ENCODE measurements at regions not wholly inside any gene's neighbourhood (a gene's known extent, or its start where the extent isn't known, plus 50 kb on each side); places are given as distances from the start of the nearest gene placed in this dataset.

GRCh38 chr10:83199374-83199773 lies 939.9 kb upstream of the GHITM start:
- POLR2A ChIA-PET, result no interaction called here
- CTCF ChIA-PET, result no interaction called here
- intact Hi-C loops (cut with micrococcal nuclease) (no loop called here), dilution Hi-C loops (cut with MboI; ENCODE audit: extremely low pct_ligation_motif_present, low sequenced_read_pairs) (no loop called here)
- no peak overlapping the region for H3K4me3 ChIP-seq (replicated peaks in 1 of 3; ENCODE audit: insufficient read depth in 1 of 3, low read depth in 1 of 3, low read length in 3 of 3)
- DNase-seq (ENCODE audit: low read depth, low spot score) (no peak), FAIRE-seq (no peak)
- no peaks in the 10 kb centered on the region for H3K79me2 ChIP-seq (ENCODE audit: control insufficient read depth, insufficient read depth, low read length)
- H3K27ac ChIP-seq (ENCODE audit: insufficient read depth, low read depth, low read length), result no peak overlapping the region
- no peak for TF ChIP-seq CTCF (IDR thresholded peaks at IDR 0.05; ENCODE audit: extremely low read depth in 1 of 2, insufficient read depth in 1 of 2, low read depth in 1 of 2, low read length in 2 of 2)
- no peak for TF ChIP-seq GATA2 (IDR thresholded peaks at IDR 0.05; ENCODE audit: insufficient read depth, insufficient read length, low read depth, low read length)
- TF ChIP-seq POLR2A (IDR thresholded peaks at IDR 0.05; ENCODE audit: low read depth, low read length), result no peak
- TF ChIP-seq FOS (IDR thresholded peaks at IDR 0.05; ENCODE audit: borderline replicate concordance, insufficient read depth, low read length), result no peak
- no peak for TF ChIP-seq EZH2 (IDR thresholded peaks at IDR 0.05; ENCODE audit: borderline replicate concordance, low read depth, low read length, severe bottlenecking)
- TF ChIP-seq JUN (IDR thresholded peaks at IDR 0.05; ENCODE audit: borderline replicate concordance, insufficient read depth, insufficient read length, low read depth), result no peak
- TF ChIP-seq MYC (IDR thresholded peaks at IDR 0.05; ENCODE audit: low read depth, low read length), result no peak
- no peak for TF ChIP-seq MAX (IDR thresholded peaks at IDR 0.05; ENCODE audit: insufficient read depth, insufficient read length)
- TF ChIP-seq POLR2AphosphoS5 (IDR thresholded peaks at IDR 0.05; ENCODE audit: insufficient read depth, low read depth, low read length), result no peak
- no TSS peak for BruUV-seq (replicated peaks)
- H3K36me3 ChIP-seq (ENCODE audit: control insufficient read depth in 2 of 2, extremely low read depth in 1 of 2, insufficient read depth in 2 of 2, low read length in 2 of 2), result no peaks in the 10 kb centered on the region
- no peaks in the 10 kb centered on the region for H3K9me1 ChIP-seq (replicated peaks; ENCODE audit: control insufficient read depth, extremely low read depth, insufficient read depth, low read length)
- no peaks in the 10 kb centered on the region for H3K9me3 ChIP-seq (replicated peaks; ENCODE audit: control insufficient read depth, insufficient read depth, low read length)
- no peak overlapping the region for H3K9ac ChIP-seq (replicated peaks; ENCODE audit: extremely low read depth, insufficient read depth, low read length)
- no peaks in the 10 kb centered on the region for H3K27me3 ChIP-seq (ENCODE audit: control insufficient read depth in 2 of 2, insufficient read depth in 2 of 2, low read length in 2 of 2)
- H2AFZ ChIP-seq (ENCODE audit: low read depth, low read length), result no peak overlapping the region
- no peak overlapping the region for H3K4me2 ChIP-seq (ENCODE audit: insufficient read depth, low read length)
- H4K20me1 ChIP-seq (replicated peaks; ENCODE audit: control insufficient read depth, extremely low read depth, insufficient read depth, low read length), result no peaks in the 10 kb centered on the region
- no peaks in the 10 kb centered on the region for H3K4me1 ChIP-seq (ENCODE audit: control insufficient read depth, extremely low read depth, insufficient read depth, low read length)

Measured in endothelial cell of umbilical vein (primary cell).